Thyroid gland (tissue), 4 donors: ENCODE measurements at regions not wholly inside any gene's neighbourhood (a gene's known extent, or its start where the extent isn't known, plus 50 kb on each side); places are given as distances from the start of the nearest gene placed in this dataset.

ENCODE experiments used
- DNase-seq, 2 donors: peaks; one replicate each; pipeline ENCODE4 v3.0.0-alpha.2; 2019
- H3K27ac ChIP-seq, 3 donors: fragments of 200-600 bp; sonication (generic); 1 replicate in 2 of 3; 2 replicates in 1 of 3; pipeline ENCODE4 v1.5.1; 2016 to 2019; ENCODE audit warnings: mild to moderate bottlenecking in 1 of 3, moderate library complexity in 1 of 3
- H3K27me3 ChIP-seq: fragments of 200-600 bp; sonication (generic); one replicate; pipeline ENCODE4 v1.5.1; 2019
- H3K36me3 ChIP-seq, 2 donors: fragments of 200-600 bp; sonication (generic); one replicate each; pipeline ENCODE4 v1.5.1; 2016 to 2019
- H3K4me1 ChIP-seq, 2 donors: fragments of 200-600 bp; sonication (generic); one replicate each; pipeline ENCODE4 v1.5.1; 2017 to 2019
- H3K4me3 ChIP-seq, 3 donors: fragments of 200-600 bp; sonication (generic); replicated peaks in 1 of 3; 1 replicate in 2 of 3; 2 replicates in 1 of 3; pipeline ENCODE4 v1.5.1; 2016; ENCODE audit warnings: mild to moderate bottlenecking in 1 of 3
- H3K9me3 ChIP-seq: fragments of 200-600 bp; sonication (generic); one replicate; pipeline ENCODE4 v1.5.1; 2017
- POLR2A ChIP-seq, 2 donors: fragments of 450-650 bp; IDR thresholded peaks; one replicate each; pipeline ENCODE4 v1.6.1; 2017; ENCODE audit warnings: antibody characterized with exemption in 2 of 2, mild to moderate bottlenecking in 2 of 2, moderate library complexity in 1 of 2
- WGBS, 2 donors: methylation state at CpG; one replicate each; pipeline ENCODE4 v1.1.5; 2017; 5-methylcytosine and 5-hydroxymethylcytosine counted together
- intact Hi-C: fragments of 100-400 bp; cut with DNase I; formaldehyde crosslinking; loops from one replicate; pipeline ENCODE4 v1.15.1; 2023
- TF ChIP-seq, protein P1 (sequence below), 6 experiments: fragments of 200-600 bp in 3 of 6; fragments of 450-650 bp in 3 of 6; sonication (generic) in 3 of 6; IDR thresholded peaks; one replicate each; pipeline ENCODE4 v1.5.1; 2016 to 2019; ENCODE audit warnings: antibody characterized with exemption in 6 of 6, mild to moderate bottlenecking in 2 of 6, inconsistent platforms in 1 of 6, moderate library complexity in 1 of 6

DNA sequence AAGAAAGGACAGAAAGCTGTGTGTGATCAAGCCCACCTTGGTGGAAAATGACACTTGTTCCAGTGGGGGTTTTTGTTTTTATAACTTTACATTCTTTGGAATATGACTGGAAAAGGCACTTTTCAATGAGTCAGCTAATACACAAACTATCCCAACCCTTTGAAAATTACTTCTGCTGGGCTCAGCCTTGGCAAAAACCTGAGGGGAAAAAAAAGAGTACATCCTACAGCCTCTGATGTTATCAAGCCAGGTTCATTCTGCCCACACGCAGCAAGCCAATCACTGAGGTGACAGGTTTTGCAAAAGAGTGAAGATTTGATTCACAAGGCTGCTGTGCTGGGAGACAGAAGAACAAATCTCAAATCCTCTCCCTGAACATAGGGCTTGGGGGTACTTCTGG lies 484.5 kb upstream of the ERCC4 start:
- no peak for TF ChIP-seq POLR2A (IDR thresholded peaks at IDR 0.05)
- TF ChIP-seq, protein P1, sequence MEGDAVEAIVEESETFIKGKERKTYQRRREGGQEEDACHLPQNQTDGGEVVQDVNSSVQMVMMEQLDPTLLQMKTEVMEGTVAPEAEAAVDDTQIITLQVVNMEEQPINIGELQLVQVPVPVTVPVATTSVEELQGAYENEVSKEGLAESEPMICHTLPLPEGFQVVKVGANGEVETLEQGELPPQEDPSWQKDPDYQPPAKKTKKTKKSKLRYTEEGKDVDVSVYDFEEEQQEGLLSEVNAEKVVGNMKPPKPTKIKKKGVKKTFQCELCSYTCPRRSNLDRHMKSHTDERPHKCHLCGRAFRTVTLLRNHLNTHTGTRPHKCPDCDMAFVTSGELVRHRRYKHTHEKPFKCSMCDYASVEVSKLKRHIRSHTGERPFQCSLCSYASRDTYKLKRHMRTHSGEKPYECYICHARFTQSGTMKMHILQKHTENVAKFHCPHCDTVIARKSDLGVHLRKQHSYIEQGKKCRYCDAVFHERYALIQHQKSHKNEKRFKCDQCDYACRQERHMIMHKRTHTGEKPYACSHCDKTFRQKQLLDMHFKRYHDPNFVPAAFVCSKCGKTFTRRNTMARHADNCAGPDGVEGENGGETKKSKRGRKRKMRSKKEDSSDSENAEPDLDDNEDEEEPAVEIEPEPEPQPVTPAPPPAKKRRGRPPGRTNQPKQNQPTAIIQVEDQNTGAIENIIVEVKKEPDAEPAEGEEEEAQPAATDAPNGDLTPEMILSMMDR (IDR thresholded peaks at IDR 0.05): no peak
- WGBS, 2 donors: 83 to 100% methylated on average over 1 of the region's 1 CpG
- intact Hi-C loops: no loop called here
- H3K36me3 ChIP-seq: no peaks in the 10 kb centered on the region
- no peak overlapping the region for H3K27ac ChIP-seq
- no peaks in the 10 kb centered on the region for H3K27me3 ChIP-seq
- no peak overlapping the region for H3K4me3 ChIP-seq
- H3K4me1 ChIP-seq: no peaks in the 10 kb centered on the region
- DNase-seq: no peak
- H3K9me3 ChIP-seq: no peaks in the 10 kb centered on the region

DNA sequence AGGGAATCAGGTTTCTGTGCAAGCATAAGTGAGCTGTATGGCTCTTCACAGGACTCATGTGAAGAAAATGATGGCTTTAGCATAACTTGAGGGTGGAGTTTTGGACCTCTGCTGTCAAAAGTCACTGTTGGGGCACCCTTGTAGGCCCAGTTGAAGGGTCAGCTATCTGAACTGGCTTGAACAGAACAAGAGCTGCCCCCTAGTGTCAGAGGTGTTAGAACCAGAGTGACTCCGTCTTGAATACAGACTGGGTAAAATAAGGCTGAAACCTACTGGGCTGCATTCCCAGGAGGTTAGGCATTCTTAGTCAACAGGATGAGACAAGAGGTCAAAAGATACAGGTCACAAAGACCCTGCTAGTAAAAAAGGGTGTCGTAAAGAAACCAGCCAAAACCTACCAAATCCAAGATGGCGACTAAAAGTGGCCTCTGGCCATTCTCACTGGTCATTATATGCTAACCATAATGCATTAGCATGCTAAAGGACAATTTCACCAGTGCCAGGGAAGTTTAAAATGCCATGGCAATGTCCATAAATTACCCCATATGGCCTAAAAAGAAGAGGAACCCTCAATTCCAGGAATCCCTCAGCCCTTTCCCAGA lies 484.0 kb upstream of the ERCC4 start:
- 72 to 87% methylated on average over 3 of the region's 3 CpGs for WGBS, 2 donors
- TF ChIP-seq, protein P1 (IDR thresholded peaks at IDR 0.05): no peak
- no peak for TF ChIP-seq POLR2A (IDR thresholded peaks at IDR 0.05)
- H3K27me3 ChIP-seq: no peaks in the 10 kb centered on the region
- no peak for DNase-seq
- H3K4me3 ChIP-seq: no peak overlapping the region
- intact Hi-C loops: no loop called here
- no peaks in the 10 kb centered on the region for H3K36me3 ChIP-seq
- no peak overlapping the region for H3K27ac ChIP-seq
- H3K4me1 ChIP-seq: no peaks in the 10 kb centered on the region
- no peaks in the 10 kb centered on the region for H3K9me3 ChIP-seq

DNA sequence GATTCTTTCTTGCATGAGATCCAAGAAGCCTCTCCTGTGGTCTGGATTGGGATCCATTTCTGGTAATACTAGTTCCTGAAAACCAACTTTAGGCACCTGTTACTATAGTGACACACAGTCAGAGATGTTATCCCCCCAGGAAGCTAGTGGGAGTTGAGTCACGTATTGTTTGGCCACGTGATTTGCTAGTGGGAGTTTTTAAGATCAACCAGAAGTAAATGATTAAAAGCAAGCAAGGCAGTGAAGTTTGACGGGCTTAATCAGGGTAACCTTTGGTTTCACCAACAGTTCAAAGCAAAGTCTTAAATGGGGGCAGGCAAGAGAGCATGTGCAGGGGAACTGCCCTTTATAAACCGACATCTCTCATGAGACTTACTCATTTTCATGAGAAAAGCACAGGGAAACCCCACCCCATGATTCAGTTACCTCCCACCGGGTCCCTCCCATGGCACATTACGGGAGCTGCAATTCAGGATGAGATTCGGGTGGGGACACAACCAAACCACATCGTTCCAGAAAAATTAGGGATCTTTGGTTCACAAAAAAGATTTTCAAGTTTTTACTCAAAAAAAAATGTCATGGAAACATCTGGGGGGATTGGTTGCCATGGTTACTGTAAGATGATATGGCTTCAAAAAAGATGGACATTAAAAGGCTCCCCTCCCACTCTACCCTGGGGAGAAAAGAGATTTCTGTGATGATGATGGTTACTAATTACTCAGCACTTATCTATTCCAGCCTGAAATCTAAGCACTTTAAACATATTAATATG lies 483.1 kb upstream of the ERCC4 start:
- no peaks in the 10 kb centered on the region for H3K4me1 ChIP-seq
- intact Hi-C loops: no loop called here
- no peaks in the 10 kb centered on the region for H3K36me3 ChIP-seq
- H3K27ac ChIP-seq: no peak overlapping the region
- no peak overlapping the region for H3K4me3 ChIP-seq
- no peak for DNase-seq
- H3K27me3 ChIP-seq: no peaks in the 10 kb centered on the region
- WGBS, 2 donors: 77% methylated on average over 8 of the region's 8 CpGs
- no peak for TF ChIP-seq POLR2A (IDR thresholded peaks at IDR 0.05)
- TF ChIP-seq, protein P1 (IDR thresholded peaks at IDR 0.05): no peak
- H3K9me3 ChIP-seq: no peaks in the 10 kb centered on the region

DNA sequence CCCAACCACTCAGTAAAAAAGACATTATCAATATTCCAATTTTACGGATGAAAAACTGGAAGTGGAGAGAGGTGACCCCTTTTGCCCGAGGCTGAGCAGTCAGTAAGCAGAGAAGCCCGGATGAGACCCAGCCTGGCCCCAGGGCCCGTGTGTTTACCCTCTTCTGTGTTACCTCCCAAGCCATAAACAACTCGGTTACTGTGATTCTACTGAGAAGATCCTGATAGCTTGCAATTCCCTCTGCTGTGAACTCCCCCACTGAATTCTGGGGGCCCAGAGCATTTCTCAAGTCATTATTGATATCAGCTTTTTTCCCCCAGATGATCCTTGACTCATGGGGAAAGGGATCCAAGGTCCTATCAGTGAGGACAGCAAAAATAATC lies 482.6 kb upstream of the ERCC4 start:
- no peaks in the 10 kb centered on the region for H3K36me3 ChIP-seq
- TF ChIP-seq, protein P1 (IDR thresholded peaks at IDR 0.05): no peak
- DNase-seq: no peak
- no peaks in the 10 kb centered on the region for H3K4me1 ChIP-seq
- no peak overlapping the region for H3K4me3 ChIP-seq
- 76 to 89% methylated on average over 5 of the region's 5 CpGs for WGBS, 2 donors
- H3K27ac ChIP-seq: no peak overlapping the region
- H3K9me3 ChIP-seq: no peaks in the 10 kb centered on the region
- H3K27me3 ChIP-seq: no peaks in the 10 kb centered on the region
- intact Hi-C loops: no loop called here

DNA sequence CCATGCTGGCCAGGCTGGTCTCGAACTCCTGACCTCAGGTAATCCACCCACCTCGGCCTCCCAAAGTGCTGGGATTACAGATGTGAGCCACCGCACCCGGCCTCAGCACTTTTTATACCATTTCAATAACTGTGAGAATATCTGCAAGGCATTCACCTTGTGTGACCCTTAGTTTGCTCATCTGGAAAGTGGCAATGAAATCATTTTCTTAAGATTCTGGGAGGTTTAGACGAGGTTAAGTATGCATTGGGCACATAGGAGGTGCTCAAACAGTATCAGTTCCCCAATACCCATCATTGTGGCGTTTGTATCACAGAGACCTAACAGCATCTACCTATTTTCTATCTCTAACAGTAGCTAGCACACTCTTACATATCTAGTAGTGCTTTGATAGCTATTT lies 481.9 kb upstream of the ERCC4 start:
- H3K27me3 ChIP-seq: no peaks in the 10 kb centered on the region
- H3K4me3 ChIP-seq: no peak overlapping the region
- no peaks in the 10 kb centered on the region for H3K9me3 ChIP-seq
- no peak overlapping the region for H3K27ac ChIP-seq
- no peak for DNase-seq
- TF ChIP-seq, protein P1 (IDR thresholded peaks at IDR 0.05): no peak
- no peak for TF ChIP-seq POLR2A (IDR thresholded peaks at IDR 0.05)
- 78 to 82% methylated on average over 6 of the region's 6 CpGs for WGBS, 2 donors
- intact Hi-C loops: no loop called here
- H3K36me3 ChIP-seq: no peaks in the 10 kb centered on the region
- no peaks in the 10 kb centered on the region for H3K4me1 ChIP-seq
